ENCODE measurements at regions not wholly inside any gene's neighbourhood (a gene's known extent, or its start where the extent isn't known, plus 50 kb on each side); places are given as distances from the start of the nearest gene placed in this dataset.

- no peak for TF ChIP-seq RAD21 (IDR thresholded peaks at IDR 0.05; ENCODE audit: low read depth)
- TF ChIP-seq EZH2phosphoT487 (IDR thresholded peaks at IDR 0.05; ENCODE audit: borderline replicate concordance), result no peak
- TF ChIP-seq ELF1 (IDR thresholded peaks at IDR 0.05; ENCODE audit: borderline replicate concordance, low read depth), result no peak
Observed at GRCh38 chr22:47570300-47570685, 807.8 kb downstream of the TBC1D22A start (continued).

DNA sequence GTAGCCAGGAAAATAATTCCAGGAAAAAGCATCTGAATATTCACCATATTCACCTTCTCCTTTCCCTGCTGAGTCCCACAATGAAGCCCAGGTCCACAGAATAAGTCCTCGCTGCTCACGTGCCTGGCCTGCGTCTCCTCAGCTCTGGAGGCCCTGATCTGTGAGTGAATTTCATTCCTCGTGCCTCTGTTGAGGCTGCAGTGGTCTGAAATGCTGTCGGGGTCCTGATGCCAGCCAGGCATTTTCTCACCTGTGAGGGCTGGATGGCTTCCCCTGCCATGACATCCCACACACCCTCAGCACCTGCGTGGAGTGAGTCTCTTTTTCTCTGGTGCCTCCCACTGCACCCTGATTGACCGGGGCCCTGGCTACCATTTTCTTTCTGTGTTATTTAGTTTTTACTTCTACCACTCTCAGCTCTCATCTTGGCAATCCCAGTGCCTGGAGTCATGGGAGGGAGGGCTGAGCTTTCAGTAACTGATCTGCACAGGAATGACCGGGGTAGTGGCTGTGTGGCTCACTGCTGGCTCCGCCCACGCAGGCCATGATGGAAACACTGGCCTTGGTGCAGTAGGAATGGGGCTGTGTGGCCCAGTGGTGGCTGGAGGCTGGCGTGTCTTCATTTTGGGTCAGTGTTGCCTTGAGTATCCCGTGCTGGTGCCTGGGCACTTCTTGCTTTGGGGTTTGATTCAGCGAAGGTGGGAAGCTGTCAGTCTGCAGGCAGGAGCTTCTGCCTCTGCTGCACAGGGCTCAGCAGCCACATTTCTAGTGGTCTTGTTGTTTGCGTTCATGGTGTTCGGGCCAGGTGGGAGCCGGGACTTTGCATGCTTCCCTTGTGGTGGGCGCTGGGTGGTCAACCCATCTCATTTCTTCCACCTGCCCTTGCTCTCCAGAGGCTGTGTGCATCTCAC, 807.2 kb downstream of the TBC1D22A start:
- no peaks in the 10 kb centered on the region for H3K36me3 ChIP-seq (ENCODE audit: control insufficient read depth in 1 of 2, insufficient read depth in 2 of 2, low read length in 2 of 2)
- no peak overlapping the region for H3K4me2 ChIP-seq (ENCODE audit: low read length)
- no peaks in the 10 kb centered on the region for H3K27me3 ChIP-seq (ENCODE audit: insufficient read depth, low read length)
- ChIA-PET CTCF (no interaction called here), RAD21 (ENCODE audit: low non-redundant PET in 1 of 2, low total read pairs in 2 of 2, uncharacterized antibody in 2 of 2, unreplicated experiment in 2 of 2) (no interaction called here), POLR2A (no interaction called here)
- no peaks in the 10 kb centered on the region for H3K9me2 ChIP-seq (ENCODE audit: insufficient read depth)
- no peak overlapping the region for H3K9ac ChIP-seq (ENCODE audit: low read length)
- no peaks in the 10 kb centered on the region for H3K79me2 ChIP-seq (ENCODE audit: insufficient read depth, low read length)
- no peaks in the 10 kb centered on the region for H3K9me3 ChIP-seq (ENCODE audit: control insufficient read depth in 1 of 2, insufficient read depth in 1 of 2, low read depth in 1 of 2, low read length in 2 of 2)
- ATAC-seq (no peak), DNase-seq (ENCODE audit: low read depth, low spot score) (no peak)
- H3K4me1 ChIP-seq (ENCODE audit: control insufficient read depth in 1 of 2, insufficient read depth in 2 of 2, low read length in 2 of 2), result no peaks in the 10 kb centered on the region
- intact Hi-C loops (cut with micrococcal nuclease), result no loop called here
- BruUV-seq (replicated peaks), result no TSS peak
- no peak overlapping the region for H2AFZ ChIP-seq (ENCODE audit: low read depth, low read length, poor library complexity, severe bottlenecking)
- no peak overlapping the region for H3K4me3 ChIP-seq (replicated peaks in 1 of 2; ENCODE audit: low read depth in 1 of 2, low read length in 2 of 2)
- H4K20me1 ChIP-seq (ENCODE audit: insufficient read depth), result no peaks in the 10 kb centered on the region
- H3K27ac ChIP-seq (ENCODE audit: low read depth, low read length), result no peak overlapping the region
- no peak for TF ChIP-seq EZH2phosphoT487 (IDR thresholded peaks at IDR 0.05; ENCODE audit: borderline replicate concordance)
- no peak for TF ChIP-seq SIN3A (IDR thresholded peaks at IDR 0.05; ENCODE audit: low read depth)
- no peak for TF ChIP-seq ZNF274 (IDR thresholded peaks at IDR 0.05; ENCODE audit: low read depth, low read length)
- no peak for TF ChIP-seq SRF (IDR thresholded peaks at IDR 0.05; ENCODE audit: low read depth)
- no peak for TF ChIP-seq CBX3 (IDR thresholded peaks at IDR 0.05; ENCODE audit: low read depth)
- TF ChIP-seq POLR2A (IDR thresholded peaks at IDR 0.05; ENCODE audit: borderline replicate concordance, extremely low read depth, insufficient read depth, insufficient read length), result no peak
- no peak for TF ChIP-seq EZH2 (IDR thresholded peaks at IDR 0.05)
- no peak for TF ChIP-seq ZFX (IDR thresholded peaks at IDR 0.05)
- TF ChIP-seq, protein P1, sequence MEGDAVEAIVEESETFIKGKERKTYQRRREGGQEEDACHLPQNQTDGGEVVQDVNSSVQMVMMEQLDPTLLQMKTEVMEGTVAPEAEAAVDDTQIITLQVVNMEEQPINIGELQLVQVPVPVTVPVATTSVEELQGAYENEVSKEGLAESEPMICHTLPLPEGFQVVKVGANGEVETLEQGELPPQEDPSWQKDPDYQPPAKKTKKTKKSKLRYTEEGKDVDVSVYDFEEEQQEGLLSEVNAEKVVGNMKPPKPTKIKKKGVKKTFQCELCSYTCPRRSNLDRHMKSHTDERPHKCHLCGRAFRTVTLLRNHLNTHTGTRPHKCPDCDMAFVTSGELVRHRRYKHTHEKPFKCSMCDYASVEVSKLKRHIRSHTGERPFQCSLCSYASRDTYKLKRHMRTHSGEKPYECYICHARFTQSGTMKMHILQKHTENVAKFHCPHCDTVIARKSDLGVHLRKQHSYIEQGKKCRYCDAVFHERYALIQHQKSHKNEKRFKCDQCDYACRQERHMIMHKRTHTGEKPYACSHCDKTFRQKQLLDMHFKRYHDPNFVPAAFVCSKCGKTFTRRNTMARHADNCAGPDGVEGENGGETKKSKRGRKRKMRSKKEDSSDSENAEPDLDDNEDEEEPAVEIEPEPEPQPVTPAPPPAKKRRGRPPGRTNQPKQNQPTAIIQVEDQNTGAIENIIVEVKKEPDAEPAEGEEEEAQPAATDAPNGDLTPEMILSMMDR (IDR thresholded peaks at IDR 0.05 in 2 of 3, conservative IDR thresholded peaks at IDR 0.05 in 1 of 3; ENCODE audit: borderline replicate concordance in 1 of 3, insufficient read depth in 1 of 3, low read depth in 2 of 3, low read length in 2 of 3), result no peak
- TF ChIP-seq SP1 (IDR thresholded peaks at IDR 0.05; ENCODE audit: low read depth), result no peak
- TF ChIP-seq, protein P2, sequence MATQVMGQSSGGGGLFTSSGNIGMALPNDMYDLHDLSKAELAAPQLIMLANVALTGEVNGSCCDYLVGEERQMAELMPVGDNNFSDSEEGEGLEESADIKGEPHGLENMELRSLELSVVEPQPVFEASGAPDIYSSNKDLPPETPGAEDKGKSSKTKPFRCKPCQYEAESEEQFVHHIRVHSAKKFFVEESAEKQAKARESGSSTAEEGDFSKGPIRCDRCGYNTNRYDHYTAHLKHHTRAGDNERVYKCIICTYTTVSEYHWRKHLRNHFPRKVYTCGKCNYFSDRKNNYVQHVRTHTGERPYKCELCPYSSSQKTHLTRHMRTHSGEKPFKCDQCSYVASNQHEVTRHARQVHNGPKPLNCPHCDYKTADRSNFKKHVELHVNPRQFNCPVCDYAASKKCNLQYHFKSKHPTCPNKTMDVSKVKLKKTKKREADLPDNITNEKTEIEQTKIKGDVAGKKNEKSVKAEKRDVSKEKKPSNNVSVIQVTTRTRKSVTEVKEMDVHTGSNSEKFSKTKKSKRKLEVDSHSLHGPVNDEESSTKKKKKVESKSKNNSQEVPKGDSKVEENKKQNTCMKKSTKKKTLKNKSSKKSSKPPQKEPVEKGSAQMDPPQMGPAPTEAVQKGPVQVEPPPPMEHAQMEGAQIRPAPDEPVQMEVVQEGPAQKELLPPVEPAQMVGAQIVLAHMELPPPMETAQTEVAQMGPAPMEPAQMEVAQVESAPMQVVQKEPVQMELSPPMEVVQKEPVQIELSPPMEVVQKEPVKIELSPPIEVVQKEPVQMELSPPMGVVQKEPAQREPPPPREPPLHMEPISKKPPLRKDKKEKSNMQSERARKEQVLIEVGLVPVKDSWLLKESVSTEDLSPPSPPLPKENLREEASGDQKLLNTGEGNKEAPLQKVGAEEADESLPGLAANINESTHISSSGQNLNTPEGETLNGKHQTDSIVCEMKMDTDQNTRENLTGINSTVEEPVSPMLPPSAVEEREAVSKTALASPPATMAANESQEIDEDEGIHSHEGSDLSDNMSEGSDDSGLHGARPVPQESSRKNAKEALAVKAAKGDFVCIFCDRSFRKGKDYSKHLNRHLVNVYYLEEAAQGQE (IDR thresholded peaks at IDR 0.05; ENCODE audit: low read depth), result no peak
- no peak for TF ChIP-seq JUND (IDR thresholded peaks at IDR 0.05)
- TF ChIP-seq CEBPB (IDR thresholded peaks at IDR 0.05; ENCODE audit: low read depth), result no peak
- TF ChIP-seq ZBTB33 (IDR thresholded peaks at IDR 0.05; ENCODE audit: extremely low read depth, insufficient replicate concordance, low read length), result no peak
- no peak for TF ChIP-seq POLR2AphosphoS5 (IDR thresholded peaks at IDR 0.05; ENCODE audit: low read depth, low read length)
- no peak for TF ChIP-seq FOSL1 (IDR thresholded peaks at IDR 0.05; ENCODE audit: low read depth)
- TF ChIP-seq, protein P3, sequence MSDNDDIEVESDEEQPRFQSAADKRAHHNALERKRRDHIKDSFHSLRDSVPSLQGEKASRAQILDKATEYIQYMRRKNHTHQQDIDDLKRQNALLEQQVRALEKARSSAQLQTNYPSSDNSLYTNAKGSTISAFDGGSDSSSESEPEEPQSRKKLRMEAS (IDR thresholded peaks at IDR 0.05), result no peak
